GM12801 (cell line): ENCODE measurements at regions not wholly inside any gene's neighbourhood (a gene's known extent, or its start where the extent isn't known, plus 50 kb on each side); places are given as distances from the start of the nearest gene placed in this dataset.

ENCODE experiments used
- CTCF ChIP-seq: IDR thresholded peaks from one replicate; pipeline ENCODE4 v1.5.1; 2011; ENCODE audit warnings: control low read depth; ENCODE audit not compliant: insufficient read length; ENCODE audit errors: extremely low read depth

GRCh38 chr14:105905456-105905855, 379.1 kb downstream of the TMEM121 start:
- TF ChIP-seq CTCF = no peak

- TF ChIP-seq CTCF = no peak
Observed at GRCh38 chr14:105907276-105907675, 380.9 kb downstream of the TMEM121 start.

- no peak for TF ChIP-seq CTCF
Observed at GRCh38 chr14:105908006-105908405, 381.6 kb downstream of the TMEM121 start.

- TF ChIP-seq CTCF = no peak
Observed at GRCh38 chr14:105908481-105908911, 382.1 kb downstream of the TMEM121 start.

GRCh38 chr14:105909046-105909827, 382.9 kb downstream of the TMEM121 start:
- no peak for TF ChIP-seq CTCF

- no peak for TF ChIP-seq CTCF
Observed at GRCh38 chr14:105910426-105910825, 384.0 kb downstream of the TMEM121 start.

- no peak for TF ChIP-seq CTCF
Observed at GRCh38 chr14:105911006-105911847, 384.8 kb downstream of the TMEM121 start.
